ENCODE measurements at regions not wholly inside any gene's neighbourhood (a gene's known extent, or its start where the extent isn't known, plus 50 kb on each side); places are given as distances from the start of the nearest gene placed in this dataset.

GRCh38 chr11:130548491-130548833 lies 100.0 kb downstream of the ADAMTS15 start:
- TF ChIP-seq POLR2A (IDR thresholded peaks at IDR 0.05; ENCODE audit: low read length) (no peak), GATA1 (IDR thresholded peaks at IDR 0.05; ENCODE audit: low read depth, low read length) (no peak)
